ENCODE measurements at regions not wholly inside any gene's neighbourhood (a gene's known extent, or its start where the extent isn't known, plus 50 kb on each side); places are given as distances from the start of the nearest gene placed in this dataset.
A peak's percentile ranks its signal among the peaks of the same experiment; 100 is the strongest.

- Histone ChIP-seq H2AFZ (ENCODE audit: low read length) (no peak overlapping the region), H3K4me3 (replicated peaks in 1 of 3; ENCODE audit: insufficient read depth in 1 of 3, low read depth in 2 of 3, low read length in 3 of 3) (no peak overlapping the region), H3K27ac (ENCODE audit: extremely low read length, insufficient read depth, low read length) (peak overlapping the region; percentile 15), H3K36me3 (replicated peaks in 1 of 2; ENCODE audit: control insufficient read depth in 1 of 2, insufficient read depth in 2 of 2, low read length in 2 of 2) (no peaks in the 10 kb centered on the region), H4K20me1 (ENCODE audit: insufficient read depth, low read length) (no peaks in the 10 kb centered on the region), H3K9me3 (ENCODE audit: low read length) (peaks cover 14% of the 10 kb centered on the region; the same call in 1 of the 2 replicates), H3K4me2 (ENCODE audit: low read depth, low read length) (no peak overlapping the region), H3K79me2 (ENCODE audit: insufficient read depth, low read length) (no peaks in the 10 kb centered on the region), H3K27me3 (ENCODE audit: control insufficient read depth in 1 of 2, insufficient read depth in 2 of 2, low read length in 2 of 2) (no peaks in the 10 kb centered on the region), H3K4me1 (ENCODE audit: insufficient read depth, low read length) (peaks cover 19% of the 10 kb centered on the region; the same call in 1 of the 2 replicates), H3K9ac (ENCODE audit: insufficient read depth, low read depth, low read length) (no peak overlapping the region)
- DNase-seq (ENCODE audit: low spot score), result peak; percentile 50
- FAIRE-seq, result peak; percentile 47
- intact Hi-C loops (cut with micrococcal nuclease; ENCODE audit: unreplicated experiment) (no loop called here), in situ Hi-C loops (cut with HindIII; ENCODE audit: extremely low pct_ligation_motif_present, low pct_unique_long_range_greater_than_20kb) (no loop called here)
- 3% methylated on average over 2 of the region's 2 CpGs for WGBS (ENCODE audit: low lambda C conversion rate)
- no TSS peak for BruUV-seq (replicated peaks)
- peak; percentile 87 for ATAC-seq
- POLR2A ChIA-PET, result interaction anchor here (0.5 kb wide), 1 partner anchor 640 kb away, joined by 3 read pairs; no protein-coding TSS in a partner anchor
- CTCF ChIA-PET (ENCODE audit: low intra/inter-chr PET ratio, low total read pairs), result no interaction called here
- TF ChIP-seq SIN3B (IDR thresholded peaks at IDR 0.05; ENCODE audit: low read length) (no peak), CAMTA2 (CRISPR knock-in tag; IDR thresholded peaks at IDR 0.05; ENCODE audit: borderline replicate concordance) (no peak), BCL6 (CRISPR knock-in tag; IDR thresholded peaks at IDR 0.05) (peak; percentile 91), ZMAT3 (CRISPR knock-in tag; conservative IDR thresholded peaks at IDR 0.05) (no peak), HNRNPLL (IDR thresholded peaks at IDR 0.05; ENCODE audit: low read depth, low read length, poor library complexity, severe bottlenecking) (no peak), ZNF33A (CRISPR knock-in tag; IDR thresholded peaks at IDR 0.05; ENCODE audit: borderline replicate concordance) (no peak), ZNF367 (CRISPR knock-in tag; IDR thresholded peaks at IDR 0.05; ENCODE audit: borderline replicate concordance) (no peak), HNF1B (CRISPR knock-in tag; IDR thresholded peaks at IDR 0.05) (peak; percentile 51; the same call in 1 of the 2 replicates), SNAI1 (CRISPR knock-in tag; IDR thresholded peaks at IDR 0.05; ENCODE audit: borderline replicate concordance) (no peak), TEAD3 (CRISPR knock-in tag; optimal IDR thresholded peaks at IDR 0.05; ENCODE audit: borderline replicate concordance) (no peak), ZFP90 (CRISPR knock-in tag; IDR thresholded peaks at IDR 0.05; ENCODE audit: borderline replicate concordance) (0 out of 2 replicates have a peak, but pooled peaks have one; percentile 44)
- TF ChIP-seq, protein P1, sequence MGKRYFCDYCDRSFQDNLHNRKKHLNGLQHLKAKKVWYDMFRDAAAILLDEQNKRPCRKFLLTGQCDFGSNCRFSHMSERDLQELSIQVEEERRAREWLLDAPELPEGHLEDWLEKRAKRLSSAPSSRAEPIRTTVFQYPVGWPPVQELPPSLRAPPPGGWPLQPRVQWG (CRISPR knock-in tag; IDR thresholded peaks at IDR 0.05; ENCODE audit: borderline replicate concordance, low read depth), result no peak
- TF ChIP-seq, protein P2, sequence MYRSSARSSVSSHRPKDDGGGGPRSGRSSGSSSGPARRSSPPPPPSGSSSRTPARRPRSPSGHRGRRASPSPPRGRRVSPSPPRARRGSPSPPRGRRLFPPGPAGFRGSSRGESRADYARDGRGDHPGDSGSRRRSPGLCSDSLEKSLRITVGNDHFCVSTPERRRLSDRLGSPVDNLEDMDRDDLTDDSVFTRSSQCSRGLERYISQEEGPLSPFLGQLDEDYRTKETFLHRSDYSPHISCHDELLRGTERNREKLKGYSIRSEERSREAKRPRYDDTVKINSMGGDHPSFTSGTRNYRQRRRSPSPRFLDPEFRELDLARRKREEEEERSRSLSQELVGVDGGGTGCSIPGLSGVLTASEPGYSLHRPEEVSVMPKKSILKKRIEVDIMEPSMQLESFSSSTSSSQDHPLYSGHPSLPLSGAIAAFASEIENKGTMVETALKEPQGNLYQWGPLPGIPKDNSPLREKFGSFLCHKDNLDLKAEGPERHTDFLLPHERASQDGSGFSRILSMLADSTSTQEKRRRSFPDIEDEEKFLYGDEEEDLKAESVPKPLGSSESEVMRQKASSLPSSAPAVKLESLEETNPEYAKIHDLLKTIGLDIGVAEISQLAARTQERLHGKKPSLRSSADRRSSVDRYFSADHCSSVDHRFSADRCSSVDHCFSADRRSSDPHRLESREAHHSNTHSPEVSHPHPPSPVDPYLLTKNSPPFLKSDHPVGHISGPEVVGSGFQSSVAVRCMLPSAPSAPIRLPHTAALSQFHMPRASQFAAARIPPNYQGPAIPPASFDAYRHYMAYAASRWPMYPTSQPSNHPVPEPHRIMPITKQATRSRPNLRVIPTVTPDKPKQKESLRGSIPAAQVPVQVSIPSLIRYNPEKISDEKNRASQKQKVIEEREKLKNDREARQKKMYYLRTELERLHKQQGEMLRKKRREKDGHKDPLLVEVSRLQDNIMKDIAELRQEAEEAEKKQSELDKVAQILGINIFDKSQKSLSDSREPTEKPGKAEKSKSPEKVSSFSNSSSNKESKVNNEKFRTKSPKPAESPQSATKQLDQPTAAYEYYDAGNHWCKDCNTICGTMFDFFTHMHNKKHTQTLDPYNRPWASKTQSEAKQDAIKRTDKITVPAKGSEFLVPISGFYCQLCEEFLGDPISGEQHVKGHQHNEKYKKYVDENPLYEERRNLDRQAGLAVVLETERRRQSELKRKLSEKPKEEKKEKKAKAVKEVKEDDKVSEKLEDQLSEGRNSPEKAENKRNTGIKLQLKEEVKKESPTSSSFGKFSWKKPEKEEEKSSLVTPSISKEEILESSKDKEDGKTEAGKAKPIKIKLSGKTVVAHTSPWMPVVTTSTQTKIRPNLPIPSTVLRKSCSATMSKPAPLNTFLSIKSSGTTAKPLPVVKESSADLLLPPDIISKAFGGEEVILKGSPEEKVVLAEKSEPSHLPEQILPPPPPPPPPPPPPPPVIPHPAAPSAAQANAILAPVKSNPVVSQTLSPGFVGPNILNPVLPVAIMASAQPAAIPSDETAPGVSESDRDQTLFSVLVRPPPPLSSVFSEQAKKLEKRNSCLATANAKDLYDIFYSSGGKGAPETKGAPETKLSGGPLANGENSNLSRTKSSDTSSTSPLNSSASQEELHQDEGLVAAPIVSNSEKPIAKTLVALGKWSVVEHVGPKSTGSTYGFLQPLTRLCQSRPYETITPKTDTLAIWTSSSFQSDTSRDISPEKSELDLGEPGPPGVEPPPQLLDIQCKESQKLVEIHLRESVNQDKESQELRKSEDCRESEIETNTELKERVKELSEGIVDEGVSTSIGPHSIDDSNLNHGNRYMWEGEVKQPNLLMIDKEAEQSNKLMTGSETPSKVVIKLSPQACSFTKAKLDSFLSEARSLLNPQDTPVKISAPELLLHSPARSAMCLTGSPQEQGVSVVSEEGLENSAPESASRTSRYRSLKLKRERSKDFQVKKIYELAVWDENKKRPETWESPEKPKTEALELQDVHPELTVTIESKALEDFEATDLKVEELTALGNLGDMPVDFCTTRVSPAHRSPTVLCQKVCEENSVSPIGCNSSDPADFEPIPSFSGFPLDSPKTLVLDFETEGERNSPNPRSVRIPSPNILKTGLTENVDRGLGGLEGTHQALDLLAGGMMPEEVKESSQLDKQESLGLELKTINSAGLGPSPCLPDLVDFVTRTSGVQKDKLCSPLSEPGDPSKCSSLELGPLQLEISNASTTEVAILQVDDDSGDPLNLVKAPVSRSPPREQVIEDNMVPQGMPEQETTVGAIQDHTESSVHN (CRISPR knock-in tag; IDR thresholded peaks at IDR 0.05), result no peak
These were observed 241.9 kb upstream of the ZFP64 start for GRCh38 chr20:52433326-52434040.
